ENCODE measurements at regions not wholly inside any gene's neighbourhood (a gene's known extent, or its start where the extent isn't known, plus 50 kb on each side); places are given as distances from the start of the nearest gene placed in this dataset.
A peak's percentile ranks its signal among the peaks of the same experiment; 100 is the strongest.

- CTCF ChIA-PET = no interaction called here
These were observed 71.1 kb upstream of the MAPRE2 start for GRCh38 chr18:34970106-34970505.

More at GRCh38 chr18:34970106-34970505, 71.1 kb upstream of the MAPRE2 start:
- Histone ChIP-seq H2BK20ac (ENCODE audit: low read depth, low read length) (peak overlapping the region; percentile 61; the same call in 1 of the 2 replicates), H3K14ac (replicated peaks; ENCODE audit: low read depth, low read length) (peak overlapping the region; percentile 58; the same call in 1 of the 2 replicates), H3K27ac (ENCODE audit: insufficient read depth, low read length) (no peak overlapping the region), H4K8ac (ENCODE audit: low read depth in 2 of 2, low read length in 2 of 2) (no peak overlapping the region; a peak in 1 of 4 replicates), H3K9me3 (ENCODE audit: control insufficient read depth, insufficient read depth, low read length) (no peaks in the 10 kb centered on the region), H4K5ac (ENCODE audit: low read depth, low read length) (no peak overlapping the region), H3K23ac (ENCODE audit: low read depth, low read length) (no peak overlapping the region), H3K4me1 (ENCODE audit: control insufficient read depth, insufficient read depth, low read length) (no peaks in the 10 kb centered on the region), H2BK5ac (ENCODE audit: low read depth, low read length, poor library complexity, severe bottlenecking) (no peak overlapping the region), H4K20me1 (ENCODE audit: insufficient read depth, low read length) (no peaks in the 10 kb centered on the region), H3K79me1 (ENCODE audit: low read depth in 1 of 2, low read length in 2 of 2) (no peaks in the 10 kb centered on the region), H3K4me3 (ENCODE audit: insufficient read depth, low read depth, low read length) (no peak overlapping the region), H2AFZ (replicated peaks; ENCODE audit: low read length, poor library complexity) (no peak overlapping the region), H3K9ac (ENCODE audit: low read depth, low read length) (no peak overlapping the region), H3K9me1 (ENCODE audit: insufficient read depth, low read length) (peaks cover 3% of the 10 kb centered on the region; the same call in 1 of the 2 replicates), H3K18ac (ENCODE audit: low read depth, low read length) (no peak overlapping the region), H2BK15ac (ENCODE audit: low read depth, low read length) (no peak overlapping the region), H3K56ac (ENCODE audit: extremely low read depth, insufficient read depth, low read length) (no peak overlapping the region), H3K4me2 (ENCODE audit: low read depth, low read length) (no peak overlapping the region; the same call in 1 of the 2 replicates), H3K4ac (ENCODE audit: low read depth, low read length) (peak overlapping the region; percentile 75), H4K91ac (ENCODE audit: insufficient read depth, low read depth, low read length) (peak overlapping the region; percentile 52; the same call in 1 of the 2 replicates), H3K27me3 (ENCODE audit: control insufficient read depth, insufficient read depth, low read length) (peaks cover 5% of the 10 kb centered on the region; the same call in 1 of the 2 replicates), H2AK5ac (ENCODE audit: low read depth, low read length) (no peak overlapping the region), H2BK120ac (ENCODE audit: low read depth, low read length) (peak overlapping the region; percentile 67), H2AK9ac (replicated peaks; ENCODE audit: low read depth, low read length, poor library complexity) (no peak overlapping the region), H3K36me3 (ENCODE audit: control insufficient read depth, insufficient read depth, low read length) (no peaks in the 10 kb centered on the region)
- 45% methylated on average over 3 of the region's 3 CpGs; no CpG with 5 or more reads in 1 of the 2 experiments for WGBS, 2 experiments (ENCODE audit: extremely low coverage in 2 of 2, insufficient read length in 1 of 2)
- intact Hi-C loops (cut with micrococcal nuclease) = loop anchor here (10.0 kb wide), 1 partner anchor 375 kb away; no protein-coding TSS in a partner anchor
- in situ Hi-C loops (cut with MboI; ENCODE audit: low sequenced_read_pairs) = no loop called here
- dilution Hi-C loops (cut with HindIII; ENCODE audit: low sequenced_read_pairs, unreplicated experiment) = no loop called here
- ATAC-seq (ENCODE audit: low read depth) (no peak), DNase-seq (peak; percentile 51)
- no TSS peak for BruUV-seq (replicated peaks)
- POLR2A ChIA-PET (ENCODE audit: unreplicated experiment) = no interaction called here
- TF ChIP-seq NFE2L2 (IDR thresholded peaks at IDR 0.05; ENCODE audit: low read depth, low read length) (no peak), BHLHE40 (IDR thresholded peaks at IDR 0.05; ENCODE audit: low read depth, low read length) (no peak), RFX5 (IDR thresholded peaks at IDR 0.05; ENCODE audit: low read depth, low read length) (no peak), FOS (IDR thresholded peaks at IDR 0.05; ENCODE audit: low read depth, low read length) (no peak), CHD1 (IDR thresholded peaks at IDR 0.05; ENCODE audit: low read depth, low read length) (no peak), MAFK (IDR thresholded peaks at IDR 0.05; ENCODE audit: low read depth, low read length) (no peak), POLR2A (IDR thresholded peaks at IDR 0.05; ENCODE audit: low read depth, low read length) (no peak), MXI1 (IDR thresholded peaks at IDR 0.05; ENCODE audit: borderline replicate concordance, low read depth, low read length) (no peak), ELK1 (IDR thresholded peaks at IDR 0.05; ENCODE audit: borderline replicate concordance, low read depth, low read length) (no peak), RCOR1 (IDR thresholded peaks at IDR 0.05; ENCODE audit: insufficient replicate concordance, low read length) (no peak), USF2 (IDR thresholded peaks at IDR 0.05; ENCODE audit: low read depth, low read length) (no peak), MAZ (IDR thresholded peaks at IDR 0.05; ENCODE audit: borderline replicate concordance, low read depth, low read length) (no peak), RAD21 (IDR thresholded peaks at IDR 0.05; ENCODE audit: low read length) (no peak), CEBPB (IDR thresholded peaks at IDR 0.05; ENCODE audit: low read depth, low read length) (no peak), SMC3 (IDR thresholded peaks at IDR 0.05; ENCODE audit: low read depth, low read length) (no peak)
- TF ChIP-seq, protein P1, sequence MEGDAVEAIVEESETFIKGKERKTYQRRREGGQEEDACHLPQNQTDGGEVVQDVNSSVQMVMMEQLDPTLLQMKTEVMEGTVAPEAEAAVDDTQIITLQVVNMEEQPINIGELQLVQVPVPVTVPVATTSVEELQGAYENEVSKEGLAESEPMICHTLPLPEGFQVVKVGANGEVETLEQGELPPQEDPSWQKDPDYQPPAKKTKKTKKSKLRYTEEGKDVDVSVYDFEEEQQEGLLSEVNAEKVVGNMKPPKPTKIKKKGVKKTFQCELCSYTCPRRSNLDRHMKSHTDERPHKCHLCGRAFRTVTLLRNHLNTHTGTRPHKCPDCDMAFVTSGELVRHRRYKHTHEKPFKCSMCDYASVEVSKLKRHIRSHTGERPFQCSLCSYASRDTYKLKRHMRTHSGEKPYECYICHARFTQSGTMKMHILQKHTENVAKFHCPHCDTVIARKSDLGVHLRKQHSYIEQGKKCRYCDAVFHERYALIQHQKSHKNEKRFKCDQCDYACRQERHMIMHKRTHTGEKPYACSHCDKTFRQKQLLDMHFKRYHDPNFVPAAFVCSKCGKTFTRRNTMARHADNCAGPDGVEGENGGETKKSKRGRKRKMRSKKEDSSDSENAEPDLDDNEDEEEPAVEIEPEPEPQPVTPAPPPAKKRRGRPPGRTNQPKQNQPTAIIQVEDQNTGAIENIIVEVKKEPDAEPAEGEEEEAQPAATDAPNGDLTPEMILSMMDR (conservative IDR thresholded peaks at IDR 0.05; ENCODE audit: low read depth, low read length) = no peak
